ENCODE measurements at regions not wholly inside any gene's neighbourhood (a gene's known extent, or its start where the extent isn't known, plus 50 kb on each side); places are given as distances from the start of the nearest gene placed in this dataset.

DNA sequence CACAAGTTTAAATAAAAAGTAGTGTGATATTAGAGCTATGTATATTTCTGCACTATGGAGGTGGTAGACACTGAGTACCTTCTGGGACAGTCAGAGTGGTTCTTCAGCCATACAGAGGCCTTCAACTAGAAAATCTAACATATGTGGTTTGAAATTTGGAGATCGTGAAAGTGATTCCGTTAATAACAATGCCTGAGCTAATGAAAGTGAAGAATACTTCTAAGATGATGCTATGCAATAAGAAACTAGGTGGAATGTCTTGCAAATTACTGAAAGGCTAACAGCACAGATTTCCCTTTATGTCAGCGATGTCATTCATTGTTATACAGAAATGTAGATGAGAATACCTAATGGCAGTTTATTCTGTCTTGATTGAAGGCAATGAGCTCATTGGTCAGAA is 1984.7 kb upstream of the RAG2 start:
- ChIA-PET RAD21 (ENCODE audit: low non-redundant PET in 1 of 2, low total read pairs in 2 of 2, uncharacterized antibody in 2 of 2, unreplicated experiment in 2 of 2) (no interaction called here), CTCF (no interaction called here), POLR2A (no interaction called here)
- ATAC-seq (no peak), DNase-seq (ENCODE audit: low read depth, low spot score) (no peak)
- BruUV-seq (replicated peaks): no TSS peak
- Histone ChIP-seq H3K9ac (ENCODE audit: low read length) (no peak overlapping the region), H3K9me2 (ENCODE audit: insufficient read depth) (no peaks in the 10 kb centered on the region), H3K27me3 (ENCODE audit: insufficient read depth, low read length) (no peaks in the 10 kb centered on the region), H3K79me2 (ENCODE audit: insufficient read depth, low read length) (no peaks in the 10 kb centered on the region), H3K4me2 (ENCODE audit: low read length) (no peak overlapping the region), H4K20me1 (ENCODE audit: insufficient read depth) (no peaks in the 10 kb centered on the region), H2AFZ (ENCODE audit: low read depth, low read length, poor library complexity, severe bottlenecking) (no peak overlapping the region), H3K4me1 (ENCODE audit: control insufficient read depth in 1 of 2, insufficient read depth in 2 of 2, low read length in 2 of 2) (no peaks in the 10 kb centered on the region), H3K27ac (ENCODE audit: low read depth, low read length) (no peak overlapping the region), H3K36me3 (ENCODE audit: control insufficient read depth in 1 of 2, insufficient read depth in 2 of 2, low read length in 2 of 2) (no peaks in the 10 kb centered on the region), H3K9me3 (ENCODE audit: control insufficient read depth in 1 of 2, insufficient read depth in 1 of 2, low read depth in 1 of 2, low read length in 2 of 2) (peaks cover 3 to 17% of the 10 kb centered on the region in 2 experiments; a peak in 2 of 4 replicates), H3K4me3 (replicated peaks in 1 of 2; ENCODE audit: low read depth in 1 of 2, low read length in 2 of 2) (no peak overlapping the region)
- TF ChIP-seq, protein P1, sequence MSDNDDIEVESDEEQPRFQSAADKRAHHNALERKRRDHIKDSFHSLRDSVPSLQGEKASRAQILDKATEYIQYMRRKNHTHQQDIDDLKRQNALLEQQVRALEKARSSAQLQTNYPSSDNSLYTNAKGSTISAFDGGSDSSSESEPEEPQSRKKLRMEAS (IDR thresholded peaks at IDR 0.05): no peak
- TF ChIP-seq POLR2AphosphoS5 (IDR thresholded peaks at IDR 0.05; ENCODE audit: low read depth, low read length): no peak
- TF ChIP-seq EZH2 (IDR thresholded peaks at IDR 0.05): no peak
- TF ChIP-seq, protein P2, sequence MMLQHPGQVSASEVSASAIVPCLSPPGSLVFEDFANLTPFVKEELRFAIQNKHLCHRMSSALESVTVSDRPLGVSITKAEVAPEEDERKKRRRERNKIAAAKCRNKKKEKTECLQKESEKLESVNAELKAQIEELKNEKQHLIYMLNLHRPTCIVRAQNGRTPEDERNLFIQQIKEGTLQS (IDR thresholded peaks at IDR 0.05): no peak
- intact Hi-C loops (cut with micrococcal nuclease): no loop called here

DNA sequence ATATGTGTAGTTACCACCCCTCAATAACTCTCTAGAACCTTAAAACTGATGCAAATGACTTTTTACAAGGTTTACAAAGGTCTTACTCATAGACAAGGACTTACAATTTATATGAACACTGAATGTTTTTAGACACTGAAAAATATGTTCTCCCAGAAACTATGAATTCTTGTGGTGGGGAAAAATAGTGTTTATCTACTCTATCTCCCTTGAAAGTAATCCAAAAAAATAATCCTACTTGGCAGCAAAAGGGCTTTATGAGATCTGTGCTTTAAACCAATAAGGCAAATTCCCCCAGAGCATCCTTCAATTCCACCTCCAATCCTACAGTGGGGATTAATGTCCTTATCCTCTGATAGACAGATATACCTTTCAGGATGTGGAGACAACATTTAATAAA is 1984.1 kb upstream of the RAG2 start:
- ChIA-PET POLR2A (no interaction called here), CTCF (no interaction called here), RAD21 (ENCODE audit: low non-redundant PET in 1 of 2, low total read pairs in 2 of 2, uncharacterized antibody in 2 of 2, unreplicated experiment in 2 of 2) (no interaction called here)
- Histone ChIP-seq H3K9me2 (ENCODE audit: insufficient read depth) (no peaks in the 10 kb centered on the region), H3K27me3 (ENCODE audit: insufficient read depth, low read length) (no peaks in the 10 kb centered on the region), H4K20me1 (ENCODE audit: insufficient read depth) (no peaks in the 10 kb centered on the region), H3K4me1 (ENCODE audit: control insufficient read depth in 1 of 2, insufficient read depth in 2 of 2, low read length in 2 of 2) (no peaks in the 10 kb centered on the region), H3K79me2 (ENCODE audit: insufficient read depth, low read length) (no peaks in the 10 kb centered on the region), H3K4me3 (replicated peaks in 1 of 2; ENCODE audit: low read depth in 1 of 2, low read length in 2 of 2) (no peak overlapping the region), H3K36me3 (ENCODE audit: control insufficient read depth in 1 of 2, insufficient read depth in 2 of 2, low read length in 2 of 2) (no peaks in the 10 kb centered on the region), H3K9ac (ENCODE audit: low read length) (no peak overlapping the region), H3K27ac (ENCODE audit: low read depth, low read length) (no peak overlapping the region), H3K4me2 (ENCODE audit: low read length) (no peak overlapping the region), H2AFZ (ENCODE audit: low read depth, low read length, poor library complexity, severe bottlenecking) (no peak overlapping the region), H3K9me3 (ENCODE audit: control insufficient read depth in 1 of 2, insufficient read depth in 1 of 2, low read depth in 1 of 2, low read length in 2 of 2) (peaks cover 5 to 20% of the 10 kb centered on the region in 2 experiments; a peak in 2 of 4 replicates)
- no peak for TF ChIP-seq RAD21 (IDR thresholded peaks at IDR 0.05; ENCODE audit: low read depth)
- TF ChIP-seq CBX3 (IDR thresholded peaks at IDR 0.05; ENCODE audit: low read depth): no peak
- TF ChIP-seq, protein P1 (IDR thresholded peaks at IDR 0.05): no peak
- TF ChIP-seq FOSL1 (IDR thresholded peaks at IDR 0.05; ENCODE audit: low read depth): no peak
- TF ChIP-seq EZH2 (IDR thresholded peaks at IDR 0.05): no peak
- TF ChIP-seq POLR2AphosphoS5 (IDR thresholded peaks at IDR 0.05; ENCODE audit: low read depth, low read length): no peak
- no peak for TF ChIP-seq CEBPB (IDR thresholded peaks at IDR 0.05; ENCODE audit: low read depth)
- TF ChIP-seq, protein P2 (IDR thresholded peaks at IDR 0.05): no peak
- TF ChIP-seq SRF (IDR thresholded peaks at IDR 0.05; ENCODE audit: low read depth): no peak
- TF ChIP-seq SP1 (IDR thresholded peaks at IDR 0.05; ENCODE audit: low read depth): no peak
- intact Hi-C loops (cut with micrococcal nuclease): no loop called here
- BruUV-seq (replicated peaks): no TSS peak
- DNase-seq (ENCODE audit: low read depth, low spot score): no peak
- no peak for ATAC-seq
